MCF 10A (cell line): ENCODE measurements at regions not wholly inside any gene's neighbourhood (a gene's known extent, or its start where the extent isn't known, plus 50 kb on each side); places are given as distances from the start of the nearest gene placed in this dataset.

Experiments used
- BruUV-seq: library from RNA; stranded (reverse); fragments of 400-500 nt; replicated peaks from 2 replicates; lab custom pipeline; 2021; lab: Mats Ljungman, UMichigan
- CTCF ChIA-PET: fragments of 300-600 bp; sonication (Branson Sonifier 250); formaldehyde crosslinking; extraction: SDS; loops from one replicate; lab custom pipeline; 2021; ENCODE audit warnings: antibody characterized with exemption, inconsistent platforms; lab: Yijun Ruan, JAX
- POLR2A ChIA-PET: fragments of 300-600, 350-650 bp; sonication (Branson Sonifier 250); formaldehyde crosslinking; extraction: SDS; loops from one replicate; lab custom pipeline; 2020; ENCODE audit warnings: antibody characterized with exemption, inconsistent platforms; lab: Yijun Ruan, JAX
- DNase-seq: peaks from one replicate; pipeline ENCODE4 v3.0.0-alpha.2; 2018; ENCODE audit not compliant: unreplicated experiment
- H3K27ac Mint-ChIP-seq: one replicate; pipeline ENCODE4 v1.8.0; 2022; ENCODE audit warnings: mild to moderate bottlenecking, low read depth, mixed read lengths; ENCODE audit not compliant: unreplicated experiment
- H3K27me3 Mint-ChIP-seq: one replicate; pipeline ENCODE4 v1.8.0; 2022; ENCODE audit warnings: mixed read lengths; ENCODE audit not compliant: insufficient read depth, unreplicated experiment
- H3K36me3 Mint-ChIP-seq: one replicate; pipeline ENCODE4 v1.8.0; 2022; ENCODE audit warnings: mild to moderate bottlenecking, moderate library complexity, mixed read lengths; ENCODE audit not compliant: insufficient read depth, unreplicated experiment
- H3K4me1 Mint-ChIP-seq: one replicate; pipeline ENCODE4 v1.8.0; 2022; ENCODE audit warnings: mixed read lengths; ENCODE audit not compliant: insufficient read depth, unreplicated experiment
- H3K4me3 Mint-ChIP-seq: one replicate; pipeline ENCODE4 v1.8.0; 2022; ENCODE audit warnings: mild to moderate bottlenecking, moderate library complexity, mixed read lengths; ENCODE audit not compliant: unreplicated experiment
- H3K9me3 Mint-ChIP-seq: one replicate; pipeline ENCODE4 v1.8.0; 2022; ENCODE audit warnings: mixed read lengths; ENCODE audit not compliant: unreplicated experiment
- CTCF ChIP-seq: fragments of 200-600 bp; IDR thresholded peaks from one replicate; pipeline ENCODE4 v1.8.0; 2022; ENCODE audit warnings: antibody characterized with exemption, mild to moderate bottlenecking; ENCODE audit not compliant: unreplicated experiment
- intact Hi-C: fragments of 100-400 bp; cut with micrococcal nuclease; formaldehyde crosslinking; loops from 2 replicates; pipeline ENCODE4 v1.14.1; 2022

- Mint-ChIP-seq H3K9me3 (no peaks in the 10 kb centered on the region), H3K27me3 (no peaks in the 10 kb centered on the region), H3K4me1 (peaks cover 7% of the 10 kb centered on the region), H3K4me3 (no peak overlapping the region), H3K36me3 (no peaks in the 10 kb centered on the region), H3K27ac (peak overlapping the region; percentile 20)
- intact Hi-C loops: loop anchor here (5.0 kb wide), 1 partner anchor 43 kb away; no protein-coding TSS in a partner anchor
- ChIA-PET CTCF (interaction anchor here (0.6 to 2.3 kb wide), 10 partner anchors 11 to 1183 kb away, joined by 3 to 18 read pairs (median 4); no protein-coding TSS in a partner anchor), POLR2A (interaction anchor here (0.9 to 1.9 kb wide), 4 partner anchors 10 to 59 kb away, joined by 4 to 9 read pairs (median 5); partner anchors contain the start of gene PTGS2)
- DNase-seq: no peak
- no peak for TF ChIP-seq CTCF
- BruUV-seq: no TSS peak
Measured at GRCh38 chr1:186739515-186739914, 59.3 kb upstream of the PTGS2 start.

GRCh38 chr1:186738926-186739325 is 58.7 kb upstream of the PTGS2 start:
- Mint-ChIP-seq H3K4me3 (no peak overlapping the region), H3K9me3 (no peaks in the 10 kb centered on the region), H3K27ac (no peak overlapping the region), H3K4me1 (peaks cover 7% of the 10 kb centered on the region), H3K36me3 (no peaks in the 10 kb centered on the region), H3K27me3 (no peaks in the 10 kb centered on the region)
- intact Hi-C loops: loop anchor here (5.0 kb wide), 1 partner anchor 43 kb away; no protein-coding TSS in a partner anchor
- ChIA-PET CTCF (interaction anchor here (0.6 to 2.3 kb wide), 10 partner anchors 11 to 1183 kb away, joined by 3 to 18 read pairs (median 4); no protein-coding TSS in a partner anchor), POLR2A (interaction anchor here (0.9 to 1.9 kb wide), 4 partner anchors 10 to 59 kb away, joined by 4 to 9 read pairs (median 5); partner anchors contain the start of gene PTGS2)
- TF ChIP-seq CTCF: no peak
- BruUV-seq: no TSS peak
- no peak for DNase-seq

GRCh38 chr1:186736971-186737685 is 56.9 kb upstream of the PTGS2 start:
- no peaks in the 10 kb centered on the region for H3K36me3 Mint-ChIP-seq
- TF ChIP-seq CTCF: no peak
- DNase-seq: no peak
- no peak overlapping the region for H3K27ac Mint-ChIP-seq
- H3K27me3 Mint-ChIP-seq: no peaks in the 10 kb centered on the region
- no TSS peak for BruUV-seq
- POLR2A ChIA-PET: interaction anchor here (1.3 kb wide), 1 partner anchor 8 kb away, joined by 4 read pairs; no protein-coding TSS in a partner anchor
- no peaks in the 10 kb centered on the region for H3K9me3 Mint-ChIP-seq
- intact Hi-C loops: loop anchor here (5.0 kb wide), 1 partner anchor 45 kb away; no protein-coding TSS in a partner anchor
- CTCF ChIA-PET: interaction anchor here (0.9 to 1.3 kb wide), 4 partner anchors 8 to 69 kb away, joined by 3 to 4 read pairs (median 4); no protein-coding TSS in a partner anchor
- peaks cover 7% of the 10 kb centered on the region for H3K4me1 Mint-ChIP-seq
- H3K4me3 Mint-ChIP-seq: no peak overlapping the region

- intact Hi-C loops: loop anchor here (5.0 kb wide), 1 partner anchor 47 kb away; no protein-coding TSS in a partner anchor
- Mint-ChIP-seq H3K27me3 (no peaks in the 10 kb centered on the region), H3K9me3 (no peaks in the 10 kb centered on the region), H3K4me1 (peaks cover 7% of the 10 kb centered on the region), H3K4me3 (no peak overlapping the region), H3K27ac (no peak overlapping the region), H3K36me3 (no peaks in the 10 kb centered on the region)
- CTCF ChIA-PET: interaction anchor here (1.3 kb wide), 1 partner anchor 10 kb away, joined by 3 read pairs; no protein-coding TSS in a partner anchor
- no TSS peak for BruUV-seq
- peak; percentile 21 for DNase-seq
- TF ChIP-seq CTCF: no peak
- POLR2A ChIA-PET: interaction anchor here (1.3 kb wide), 1 partner anchor 10 kb away, joined by 4 read pairs; no protein-coding TSS in a partner anchor
Measured at GRCh38 chr1:186735463-186735862, 55.2 kb upstream of the PTGS2 start.
